H9 (cell line): ENCODE measurements at regions not wholly inside any gene's neighbourhood (a gene's known extent, or its start where the extent isn't known, plus 50 kb on each side); places are given as distances from the start of the nearest gene placed in this dataset.

ENCODE experiments used
- DNase-seq: peaks from one replicate; pipeline ENCODE4 v3.0.0-alpha.2; 2017
- H2AFZ ChIP-seq: one replicate; pipeline ENCODE4 v1.6.1; 2013; ENCODE audit warnings: mild to moderate bottlenecking, low read length, control low read depth, moderate library complexity
- H2AK5ac ChIP-seq: 2 replicates; pipeline ENCODE4 v1.6.1; 2013; ENCODE audit warnings: low read length, control low read depth, mixed read lengths; ENCODE audit not compliant: insufficient read length
- H2BK120ac ChIP-seq: one replicate; pipeline ENCODE4 v1.6.1; 2013; ENCODE audit warnings: low read depth, mild to moderate bottlenecking, low read length, control low read depth, inconsistent platforms; ENCODE audit not compliant: poor library complexity, severe bottlenecking
- H2BK12ac ChIP-seq: 2 replicates; pipeline ENCODE4 v1.6.1; 2013; ENCODE audit warnings: low read length, control low read depth, mixed read lengths, low read depth; ENCODE audit not compliant: insufficient read length
- H2BK15ac ChIP-seq: 2 replicates; pipeline ENCODE4 v1.6.1; 2013; ENCODE audit warnings: low read depth, low read length, control low read depth
- H2BK20ac ChIP-seq: one replicate; pipeline ENCODE4 v1.6.1; 2013; ENCODE audit warnings: low read depth, mild to moderate bottlenecking, low read length, control low read depth, inconsistent platforms; ENCODE audit not compliant: poor library complexity, severe bottlenecking
- H2BK5ac ChIP-seq: 2 replicates; pipeline ENCODE4 v1.6.1; 2013; ENCODE audit warnings: low read length, control low read depth, mixed read lengths; ENCODE audit not compliant: insufficient read length
- H3K14ac ChIP-seq: 2 replicates; pipeline ENCODE4 v1.6.1; 2013; ENCODE audit warnings: low read length, control low read depth; ENCODE audit not compliant: insufficient read depth
- H3K18ac ChIP-seq: 2 replicates; pipeline ENCODE4 v1.6.1; 2013; ENCODE audit warnings: low read depth, mild to moderate bottlenecking, mixed read lengths, low read length, control low read depth; ENCODE audit not compliant: insufficient read length
- H3K23ac ChIP-seq: 2 replicates; pipeline ENCODE4 v1.6.1; 2013; ENCODE audit warnings: low read length, control low read depth, mixed read lengths, low read depth; ENCODE audit not compliant: insufficient read length
- H3K23me2 ChIP-seq: 2 replicates; pipeline ENCODE4 v1.6.1; 2013; ENCODE audit warnings: low read depth, mild to moderate bottlenecking, mixed read lengths, low read length, control low read depth; ENCODE audit not compliant: insufficient read length, poor library complexity, severe bottlenecking
- H3K27ac ChIP-seq: 2 replicates; pipeline ENCODE4 v1.5.1; 2013; ENCODE audit warnings: low read length, control low read depth, mixed read lengths, low read depth; ENCODE audit not compliant: insufficient read length
- H3K27me3 ChIP-seq: 2 replicates; pipeline ENCODE4 v1.6.1; 2013; ENCODE audit warnings: low read length, control low read depth, inconsistent platforms; ENCODE audit not compliant: insufficient read depth
- H3K4ac ChIP-seq: 2 replicates; pipeline ENCODE4 v1.6.1; 2013; ENCODE audit warnings: low read depth, mild to moderate bottlenecking, control low read depth, inconsistent platforms, low read length, moderate library complexity
- H3K4me1 ChIP-seq: 2 replicates; pipeline ENCODE4 v1.6.1; 2013; ENCODE audit warnings: low read length, control low read depth, inconsistent platforms; ENCODE audit not compliant: insufficient read depth
- H3K4me2 ChIP-seq: 2 replicates; pipeline ENCODE4 v1.6.1; 2013; ENCODE audit warnings: low read length, control low read depth, mixed read lengths; ENCODE audit not compliant: insufficient read length, insufficient read depth
- H3K56ac ChIP-seq: 2 replicates; pipeline ENCODE4 v1.6.1; 2013; ENCODE audit warnings: low read depth, mild to moderate bottlenecking, mixed read lengths, low read length, control low read depth; ENCODE audit not compliant: insufficient read length
- H3K79me1 ChIP-seq: 2 replicates; pipeline ENCODE4 v1.6.1; 2013; ENCODE audit warnings: low read depth, mild to moderate bottlenecking, moderate library complexity, low read length, control low read depth, inconsistent platforms; ENCODE audit not compliant: insufficient read depth, poor library complexity, severe bottlenecking
- H3K79me2 ChIP-seq: 2 replicates; pipeline ENCODE4 v1.6.1; 2013; ENCODE audit warnings: low read length, control low read depth, inconsistent platforms; ENCODE audit not compliant: insufficient read depth
- H3K9ac ChIP-seq: 2 replicates; pipeline ENCODE4 v1.6.1; 2013; ENCODE audit warnings: low read length, control low read depth, mixed read lengths; ENCODE audit not compliant: insufficient read length; ENCODE audit errors: extremely low read depth
- H3K9me3 ChIP-seq: one replicate; pipeline ENCODE4 v1.6.1; 2013; ENCODE audit warnings: low read depth, low read length, inconsistent platforms; ENCODE audit not compliant: control insufficient read depth
- H3T11ph ChIP-seq: one replicate; pipeline ENCODE4 v1.6.1; 2013; ENCODE audit warnings: mild to moderate bottlenecking, low read length, control low read depth, inconsistent platforms
- H4K20me1 ChIP-seq: one replicate; pipeline ENCODE4 v1.6.1; 2013; ENCODE audit not compliant: control insufficient read depth, insufficient read length, insufficient read depth
- H4K5ac ChIP-seq: 2 replicates; pipeline ENCODE4 v1.6.1; 2013; ENCODE audit warnings: low read depth, mild to moderate bottlenecking, mixed read lengths, low read length, control low read depth; ENCODE audit not compliant: insufficient read length
- H4K8ac ChIP-seq: replicated peaks from 2 replicates; pipeline ENCODE4 v1.6.1; 2013; ENCODE audit warnings: low read length, control low read depth, mixed read lengths, low read depth; ENCODE audit not compliant: insufficient read length
- H4K91ac ChIP-seq: 2 replicates; pipeline ENCODE4 v1.6.1; 2013; ENCODE audit warnings: low read depth, mild to moderate bottlenecking, moderate library complexity, mixed read lengths, low read length, control low read depth; ENCODE audit not compliant: insufficient read length
- H3K27ac Mint-ChIP-seq, 3 experiments: 2 replicates in 2 of 3; 3 replicates in 1 of 3; pipeline ENCODE4 v1.8.0; 2020 to 2021; ENCODE audit warnings: mixed read lengths in 3 of 3, mild to moderate bottlenecking in 1 of 3, moderate library complexity in 1 of 3
- H3K27me3 Mint-ChIP-seq: 2 replicates; pipeline ENCODE4 v1.8.0; 2021; ENCODE audit warnings: low read depth, mild to moderate bottlenecking, moderate library complexity, mixed read lengths
- H3K36me3 Mint-ChIP-seq, 3 experiments: 2 replicates in 2 of 3; 3 replicates in 1 of 3; pipeline ENCODE4 v1.8.0; 2020 to 2021; ENCODE audit warnings: low read depth in 3 of 3, mixed read lengths in 3 of 3; ENCODE audit not compliant: insufficient read depth in 1 of 3
- H3K4me1 Mint-ChIP-seq, 2 experiments: 2 replicates each; pipeline ENCODE4 v1.8.0; 2020; ENCODE audit warnings: mixed read lengths in 2 of 2
- H3K4me3 Mint-ChIP-seq, 2 experiments: 2 replicates in 1 of 2; 3 replicates in 1 of 2; pipeline ENCODE4 v1.8.0; 2020 to 2021; ENCODE audit warnings: mild to moderate bottlenecking in 2 of 2, mixed read lengths in 2 of 2, moderate library complexity in 1 of 2
- H3K9me3 Mint-ChIP-seq, 2 experiments: 2 replicates in 1 of 2; 3 replicates in 1 of 2; pipeline ENCODE4 v1.8.0; 2020; ENCODE audit warnings: mild to moderate bottlenecking in 2 of 2, mixed read lengths in 2 of 2, moderate library complexity in 1 of 2
- CTCF ChIP-seq: fragments of 200-600 bp; sonication (generic); conservative IDR thresholded peaks from 3 replicates; pipeline ENCODE4 v1.8.0; 2021; ENCODE audit warnings: antibody characterized with exemption, mild to moderate bottlenecking

- no peak overlapping the region for H4K91ac ChIP-seq
- no peak overlapping the region for H3K23ac ChIP-seq
- no peaks in the 10 kb centered on the region for H3K23me2 ChIP-seq
- no peaks in the 10 kb centered on the region for H3K27me3 Mint-ChIP-seq
- no peak overlapping the region for H3K18ac ChIP-seq
- no peak overlapping the region for H3K4ac ChIP-seq
- peak overlapping the region in 1 of 3 experiments; percentile 62; a peak in 1 of 7 replicates for H3K27ac Mint-ChIP-seq
- H3K79me1 ChIP-seq: no peaks in the 10 kb centered on the region
- no peak overlapping the region for H2BK15ac ChIP-seq
- H3T11ph ChIP-seq: no peak overlapping the region
- H3K4me3 Mint-ChIP-seq: no peak overlapping the region
- no peak overlapping the region for H3K56ac ChIP-seq
- no peak overlapping the region for H2BK5ac ChIP-seq
- H3K4me1 Mint-ChIP-seq: peaks cover 3 to 5% of the 10 kb centered on the region in 2 experiments; a peak in 3 of 4 replicates
- no peak overlapping the region for H2AK5ac ChIP-seq
- H3K14ac ChIP-seq: no peak overlapping the region
- no peak overlapping the region for H2BK20ac ChIP-seq
- H4K8ac ChIP-seq: no peak overlapping the region
- no peak overlapping the region for H3K27ac ChIP-seq
- H2BK12ac ChIP-seq: no peak overlapping the region
- H3K4me1 ChIP-seq: no peaks in the 10 kb centered on the region
- H3K27me3 ChIP-seq: no peaks in the 10 kb centered on the region
- peaks cover 3 to 6% of the 10 kb centered on the region in 2 experiments; a peak in 4 of 5 replicates for H3K9me3 Mint-ChIP-seq
- no peak for DNase-seq
- no peak overlapping the region for H2BK120ac ChIP-seq
- no peaks in the 10 kb centered on the region for H3K79me2 ChIP-seq
- H3K4me2 ChIP-seq: no peak overlapping the region
- no peak overlapping the region for H2AFZ ChIP-seq
- H4K5ac ChIP-seq: no peak overlapping the region
- no peak overlapping the region for H3K9ac ChIP-seq
- H3K9me3 ChIP-seq: no peaks in the 10 kb centered on the region
- H3K36me3 Mint-ChIP-seq: peaks cover 3 to 13% (median 4%) of the 10 kb centered on the region in 3 experiments; a peak in 5 of 7 replicates
- H4K20me1 ChIP-seq: no peaks in the 10 kb centered on the region
- TF ChIP-seq CTCF: no peak
Measured at GRCh38 chr13:90232291-90232690, 1115.2 kb upstream of the MIR17HG start.
